IMR-90 (cell line): ENCODE measurements at regions not wholly inside any gene's neighbourhood (a gene's known extent, or its start where the extent isn't known, plus 50 kb on each side); places are given as distances from the start of the nearest gene placed in this dataset.

Experiments
- POLR2A ChIP-seq: IDR thresholded peaks from 2 replicates; pipeline ENCODE4 v1.6.1; 2012; ENCODE audit warnings: mild to moderate bottlenecking, low read depth, low read length
- SMC3 ChIP-seq: fragments of 150-350 bp; IDR thresholded peaks from 2 replicates; pipeline ENCODE4 v1.6.1; 2016; ENCODE audit warnings: low read depth, mild to moderate bottlenecking, antibody characterized with exemption, low read length, moderate library complexity
- TF ChIP-seq, protein P1 (sequence below): conservative IDR thresholded peaks from 2 replicates; pipeline ENCODE4 v1.5.1; 2012; ENCODE audit warnings: mild to moderate bottlenecking, low read depth, low read length, improper control_type of control experiment

DNA sequence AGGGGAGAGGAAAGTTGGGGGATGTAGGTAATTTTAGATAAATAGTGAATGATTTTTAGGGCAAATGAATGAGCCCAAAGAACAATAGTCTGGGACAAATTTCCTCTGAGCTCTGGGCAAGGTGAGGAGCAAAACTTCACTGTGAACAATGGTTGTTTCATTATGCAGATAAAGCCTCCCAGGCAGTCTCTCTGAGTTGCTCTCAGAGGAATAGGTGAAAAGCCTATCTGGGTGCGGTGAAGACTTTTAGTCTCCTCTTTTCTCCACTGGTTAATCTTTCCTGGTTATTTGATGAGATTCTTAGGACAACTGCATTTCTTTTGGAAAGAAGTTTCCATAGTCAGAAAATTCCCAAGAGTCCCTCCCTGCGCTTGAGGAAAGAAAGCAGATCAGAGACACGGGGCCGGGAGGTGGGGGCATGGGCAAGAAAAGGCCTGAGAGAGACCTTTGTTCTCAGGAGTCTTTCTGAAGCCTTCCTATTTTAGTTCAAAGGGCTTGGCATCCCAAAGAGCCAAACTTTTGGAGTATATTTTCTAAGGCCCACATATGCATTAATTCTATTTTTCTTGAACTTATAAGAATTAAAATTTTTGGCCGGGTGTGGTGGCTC, 353.6 kb upstream of the SLCO3A1 start:
- TF ChIP-seq, protein P1, sequence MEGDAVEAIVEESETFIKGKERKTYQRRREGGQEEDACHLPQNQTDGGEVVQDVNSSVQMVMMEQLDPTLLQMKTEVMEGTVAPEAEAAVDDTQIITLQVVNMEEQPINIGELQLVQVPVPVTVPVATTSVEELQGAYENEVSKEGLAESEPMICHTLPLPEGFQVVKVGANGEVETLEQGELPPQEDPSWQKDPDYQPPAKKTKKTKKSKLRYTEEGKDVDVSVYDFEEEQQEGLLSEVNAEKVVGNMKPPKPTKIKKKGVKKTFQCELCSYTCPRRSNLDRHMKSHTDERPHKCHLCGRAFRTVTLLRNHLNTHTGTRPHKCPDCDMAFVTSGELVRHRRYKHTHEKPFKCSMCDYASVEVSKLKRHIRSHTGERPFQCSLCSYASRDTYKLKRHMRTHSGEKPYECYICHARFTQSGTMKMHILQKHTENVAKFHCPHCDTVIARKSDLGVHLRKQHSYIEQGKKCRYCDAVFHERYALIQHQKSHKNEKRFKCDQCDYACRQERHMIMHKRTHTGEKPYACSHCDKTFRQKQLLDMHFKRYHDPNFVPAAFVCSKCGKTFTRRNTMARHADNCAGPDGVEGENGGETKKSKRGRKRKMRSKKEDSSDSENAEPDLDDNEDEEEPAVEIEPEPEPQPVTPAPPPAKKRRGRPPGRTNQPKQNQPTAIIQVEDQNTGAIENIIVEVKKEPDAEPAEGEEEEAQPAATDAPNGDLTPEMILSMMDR, result no peak
- no peak for TF ChIP-seq POLR2A
- no peak for TF ChIP-seq SMC3
